NT2/D1 (cell line): ENCODE measurements at regions not wholly inside any gene's neighbourhood (a gene's known extent, or its start where the extent isn't known, plus 50 kb on each side); places are given as distances from the start of the nearest gene placed in this dataset.

Experiments used
- SUZ12 ChIP-seq: IDR thresholded peaks from 2 replicates; pipeline ENCODE4 v1.6.1; 2011; ENCODE audit not compliant: insufficient read length, insufficient read depth; ENCODE audit errors: extremely low read depth
- ZNF274 ChIP-seq: IDR thresholded peaks from 2 replicates; pipeline ENCODE4 v1.6.1; 2011; ENCODE audit warnings: mild to moderate bottlenecking, low read depth, low read length

GRCh38 chr21:23455676-23456075 lies 2151.6 kb downstream of the MRPL39 start:
- no peak for TF ChIP-seq ZNF274
- no peak for TF ChIP-seq SUZ12
